ENCODE measurements at regions not wholly inside any gene's neighbourhood (a gene's known extent, or its start where the extent isn't known, plus 50 kb on each side); places are given as distances from the start of the nearest gene placed in this dataset.
"Not testable (repeated sequence)": the region's sequence is repeated elsewhere in the genome, so short reads cannot be mapped to it uniquely, and the experiment has no call there.

- no peak for FAIRE-seq
These were observed 85.0 kb upstream of the FAM241A start for GRCh38 chr4:112060212-112060611.

GRCh38 chr4:112061207-112061817 is 83.9 kb upstream of the FAM241A start:
- FAIRE-seq, result peak; percentile 71

DNA sequence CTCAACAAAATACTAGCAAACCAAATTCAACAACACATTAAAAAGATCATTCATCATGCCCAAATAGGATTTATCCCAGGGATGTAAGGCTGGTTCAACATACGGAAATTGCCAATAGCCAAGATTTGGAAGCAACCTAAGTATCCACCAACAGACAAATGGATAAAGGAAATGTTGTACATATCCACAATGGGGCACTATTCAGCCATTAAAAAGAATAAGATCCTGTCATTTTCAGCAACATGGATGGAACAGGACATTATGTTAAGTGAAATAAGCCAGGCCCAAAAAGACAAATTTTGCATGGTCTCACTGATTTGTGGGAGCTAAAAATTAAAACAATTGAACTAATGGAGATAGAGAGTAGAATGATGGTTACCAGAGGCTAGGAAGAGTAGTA is 82.0 kb upstream of the FAM241A start:
- FAIRE-seq, result peak; percentile 61

- no peak for FAIRE-seq
These were observed 76.1 kb upstream of the FAM241A start for GRCh38 chr4:112069110-112069509.

DNA sequence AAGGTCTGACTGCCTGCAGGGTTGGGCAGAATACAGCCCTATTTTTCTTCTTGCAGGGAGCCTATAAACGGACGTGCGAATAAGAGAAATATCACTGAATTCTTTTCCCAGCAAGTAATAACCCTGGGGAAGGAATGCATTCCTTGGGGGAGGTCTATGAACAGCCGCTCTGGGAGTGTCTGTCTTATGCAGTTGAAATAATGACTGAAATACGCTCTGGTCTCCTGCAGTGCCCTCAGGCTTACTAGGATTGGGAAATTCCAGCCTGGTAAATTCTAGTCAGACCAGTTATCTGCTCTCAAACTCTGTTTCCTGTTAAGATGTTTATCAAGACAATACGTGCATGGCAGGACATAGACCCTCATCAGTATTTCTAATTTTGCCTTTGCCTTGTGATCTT is 72.1 kb upstream of the FAM241A start:
- FAIRE-seq, result no peak

- peak; percentile 88 for FAIRE-seq
These were observed 70.0 kb upstream of the FAM241A start for GRCh38 chr4:112075129-112075753.

GRCh38 chr4:112075906-112076305 is 69.3 kb upstream of the FAM241A start:
- no peak for FAIRE-seq

GRCh38 chr4:112076919-112077608 is 68.2 kb upstream of the FAM241A start:
- no peak for FAIRE-seq

- FAIRE-seq, result no peak
These were observed 67.5 kb upstream of the FAM241A start for GRCh38 chr4:112077743-112078142.

- FAIRE-seq, result no peak
These were observed 62.2 kb upstream of the FAM241A start for GRCh38 chr4:112082954-112083586.

GRCh38 chr4:112083587-112084347 is 61.5 kb upstream of the FAM241A start:
- FAIRE-seq, result no peak

- no peak for FAIRE-seq
These were observed 59.9 kb upstream of the FAM241A start for GRCh38 chr4:112085156-112086035.

DNA sequence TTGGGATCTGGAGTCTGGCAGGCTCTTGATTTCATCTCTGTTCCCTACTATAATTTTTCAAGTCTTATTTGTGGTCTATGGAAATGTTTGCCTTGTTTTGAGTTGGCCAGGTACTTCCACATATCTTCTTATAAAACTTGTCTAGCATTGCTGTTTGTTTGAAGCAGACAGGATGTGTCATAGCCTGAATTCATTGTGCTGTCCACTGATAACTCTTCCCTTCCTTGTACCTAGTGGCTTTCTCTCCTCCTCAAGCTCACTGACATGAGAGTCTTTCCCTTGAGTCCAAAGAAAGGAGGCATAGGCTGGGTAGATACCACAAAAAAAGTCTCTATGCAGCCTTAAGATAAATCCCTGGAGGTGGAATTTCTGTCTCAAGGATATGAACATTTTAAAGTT is 59.2 kb upstream of the FAM241A start:
- FAIRE-seq, result no peak

DNA sequence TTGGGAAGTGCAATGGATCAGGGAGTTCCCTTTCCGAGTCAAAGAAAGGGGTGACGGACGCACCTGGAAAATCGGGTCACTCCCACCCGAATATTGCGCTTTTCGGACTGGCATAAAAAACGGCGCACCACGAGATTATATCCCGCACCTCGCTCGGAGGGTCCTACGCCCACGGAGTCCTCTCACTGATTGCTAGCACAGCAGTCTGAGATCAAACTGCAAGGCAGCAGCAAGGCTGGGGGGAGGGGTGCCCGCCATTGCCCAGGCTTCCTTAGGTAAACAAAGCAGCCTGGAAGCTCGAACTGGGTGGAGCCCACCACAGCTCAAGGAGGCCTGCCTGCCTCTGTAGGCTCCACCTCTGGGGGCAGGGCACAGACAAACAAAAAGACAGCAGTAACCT is 58.6 kb upstream of the FAM241A start:
- not testable (repeated sequence) for FAIRE-seq

- not testable (repeated sequence) for FAIRE-seq
These were observed 52.9 kb upstream of the FAM241A start for GRCh38 chr4:112092330-112092729.

- FAIRE-seq, result no peak
These were observed 51.5 kb upstream of the FAM241A start for GRCh38 chr4:112093636-112094202.

DNA sequence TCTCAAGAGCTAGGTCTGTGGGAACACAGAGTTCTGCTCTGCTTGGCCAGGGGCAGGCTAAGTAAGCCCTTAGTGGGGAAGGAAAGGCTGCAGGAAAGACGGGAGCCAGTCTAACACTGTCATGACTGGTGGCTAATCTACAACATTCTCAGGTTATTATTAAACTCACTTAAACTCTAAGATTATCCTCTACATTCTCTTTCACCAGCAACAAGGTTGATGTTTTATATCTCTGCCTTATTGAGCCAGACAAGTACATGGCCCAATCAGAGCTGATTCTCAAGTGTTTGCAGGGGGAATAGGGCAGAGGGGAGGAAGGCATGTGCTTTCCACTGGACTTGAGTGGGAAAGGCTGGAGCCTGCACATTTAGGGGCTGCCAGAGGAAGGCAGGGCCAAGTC is 50.9 kb upstream of the FAM241A start:
- FAIRE-seq, result no peak

Data from TTC549 (cell line).